Right cardiac atrium (tissue), 5 donors: ENCODE measurements at regions not wholly inside any gene's neighbourhood (a gene's known extent, or its start where the extent isn't known, plus 50 kb on each side); places are given as distances from the start of the nearest gene placed in this dataset.
A peak's percentile ranks its signal among the peaks of the same experiment; 100 is the strongest.

ENCODE experiments used
- ATAC-seq, 2 donors: fragments of 200-7000 bp; cut with Tn5 transposase; one replicate each; pipeline versions ENCODE4 v1.8.0 to v1.9.1; 2020; ENCODE audit warnings: moderate library complexity in 2 of 2, mild to moderate bottlenecking in 1 of 2
- DNase-seq, 3 donors: peaks; one replicate each; pipeline ENCODE4 v3.0.0-alpha.2; 2020
- H3K27ac ChIP-seq: one replicate; pipeline ENCODE4 v1.5.1; 2013; ENCODE audit warnings: mild to moderate bottlenecking, low read length, control low read depth, moderate library complexity
- H3K27me3 ChIP-seq: one replicate; pipeline ENCODE4 v1.6.1; 2013; ENCODE audit not compliant: control insufficient read depth, insufficient read depth
- H3K4me1 ChIP-seq: one replicate; pipeline ENCODE4 v1.6.1; 2013; ENCODE audit warnings: low read length; ENCODE audit not compliant: control insufficient read depth, insufficient read depth
- H3K4me3 ChIP-seq: one replicate; pipeline ENCODE4 v1.5.1; 2013; ENCODE audit warnings: low read length, control low read depth
- H3K9me3 ChIP-seq: one replicate; pipeline ENCODE4 v1.6.1; 2013; ENCODE audit warnings: low read length; ENCODE audit not compliant: control insufficient read depth
- WGBS: extraction: QIAGEN DNeasy Blood & Tissue Kit; methylation state at CpG from one replicate; pipeline ENCODE4 v1.1.7; 2013; 5-methylcytosine and 5-hydroxymethylcytosine counted together
- intact Hi-C, 4 donors: fragments of 100-400 bp; cut with DNase I; formaldehyde crosslinking; loops; one replicate each; pipeline versions ENCODE4 v1.11.0 to v1.14.0; 2022 to 2023
- donor health status: healthy with polysubstance abuse.
- donor health status: DM: no; HTN: yes; CAD: no.
- donor health status: DM: no; HTN: no; CAD: no.
- donor health status: DM: no; HTN: yes; CAD: no; lungs with severe emphysema.
- donor health status: DM: yes; HTN: yes; CAD: no.

- WGBS = 77% methylated on average over 3 of the region's 3 CpGs
- no peaks in the 10 kb centered on the region for H3K27me3 ChIP-seq
- no peak overlapping the region for H3K4me3 ChIP-seq
- no peak for ATAC-seq
- intact Hi-C loops = no loop called here
- no peaks in the 10 kb centered on the region for H3K4me1 ChIP-seq
- H3K27ac ChIP-seq = no peak overlapping the region
- DNase-seq = no peak
- H3K9me3 ChIP-seq = no peaks in the 10 kb centered on the region
These were observed 80.8 kb upstream of the CLNK start for GRCh38 chr4:10765386-10765785.

- DNase-seq = no peak
- Histone ChIP-seq H3K9me3 (no peaks in the 10 kb centered on the region), H3K27me3 (no peaks in the 10 kb centered on the region), H3K4me3 (no peak overlapping the region), H3K4me1 (no peaks in the 10 kb centered on the region), H3K27ac (no peak overlapping the region)
- intact Hi-C loops = no loop called here
- ATAC-seq = no peak
- 58% methylated on average over 4 of the region's 4 CpGs for WGBS
These were observed 78.0 kb upstream of the CLNK start for GRCh38 chr4:10762561-10762960.

DNA sequence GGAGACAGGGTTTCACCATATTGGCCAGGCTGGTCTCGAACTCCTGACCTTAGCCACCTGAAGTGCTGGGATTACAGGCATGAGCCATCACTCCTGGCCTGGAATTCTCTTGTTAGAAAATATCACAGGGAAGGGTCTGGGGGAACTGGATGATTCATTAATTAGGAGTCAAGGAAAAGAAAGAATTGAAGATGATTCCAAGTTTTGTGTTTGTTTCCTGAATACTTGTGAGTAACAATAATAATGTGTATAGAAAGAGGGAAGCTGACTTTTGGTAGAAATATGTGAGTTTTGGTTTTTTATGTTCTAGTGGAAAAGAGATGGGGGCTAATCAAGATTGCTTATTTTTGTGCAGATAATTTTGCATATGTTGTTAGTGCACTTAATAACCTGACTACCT lies 77.3 kb upstream of the CLNK start:
- 83% methylated on average over 1 of the region's 1 CpG for WGBS
- DNase-seq (no peak), ATAC-seq (no peak)
- H3K27ac ChIP-seq = no peak overlapping the region
- H3K4me3 ChIP-seq = no peak overlapping the region
- H3K4me1 ChIP-seq = no peaks in the 10 kb centered on the region
- intact Hi-C loops = no loop called here
- no peaks in the 10 kb centered on the region for H3K27me3 ChIP-seq
- H3K9me3 ChIP-seq = no peaks in the 10 kb centered on the region

GRCh38 chr4:10760086-10760485 lies 75.5 kb upstream of the CLNK start:
- ATAC-seq (no peak), DNase-seq (no peak)
- Histone ChIP-seq H3K27ac (no peak overlapping the region), H3K4me1 (no peaks in the 10 kb centered on the region), H3K4me3 (no peak overlapping the region), H3K27me3 (no peaks in the 10 kb centered on the region), H3K9me3 (no peaks in the 10 kb centered on the region)
- 58% methylated on average over 3 of the region's 3 CpGs for WGBS
- intact Hi-C loops = no loop called here

DNA sequence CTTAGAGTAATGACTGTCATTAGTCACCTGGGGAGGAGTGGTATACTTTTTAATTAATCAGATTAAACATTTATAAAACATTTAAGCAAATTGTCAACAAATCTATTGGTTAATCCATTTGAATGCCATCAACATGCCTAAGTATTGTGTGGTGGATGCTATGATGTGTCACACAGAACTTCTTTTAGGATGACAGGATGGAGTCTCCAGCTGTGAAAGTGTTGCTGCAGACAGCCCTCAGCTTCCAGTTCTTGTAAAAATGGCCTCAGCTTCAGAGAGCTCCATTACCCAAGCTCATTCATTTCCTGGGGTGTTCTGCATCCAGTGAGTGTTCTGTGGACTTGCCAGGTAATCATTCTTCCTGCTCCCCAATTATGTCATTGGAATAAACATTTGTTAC lies 74.3 kb upstream of the CLNK start:
- no peaks in the 10 kb centered on the region for H3K4me1 ChIP-seq
- H3K27me3 ChIP-seq = no peaks in the 10 kb centered on the region
- H3K4me3 ChIP-seq = no peak overlapping the region
- DNase-seq (no peak), ATAC-seq (no peak)
- intact Hi-C loops = no loop called here
- H3K27ac ChIP-seq = no peak overlapping the region
- H3K9me3 ChIP-seq = no peaks in the 10 kb centered on the region

DNA sequence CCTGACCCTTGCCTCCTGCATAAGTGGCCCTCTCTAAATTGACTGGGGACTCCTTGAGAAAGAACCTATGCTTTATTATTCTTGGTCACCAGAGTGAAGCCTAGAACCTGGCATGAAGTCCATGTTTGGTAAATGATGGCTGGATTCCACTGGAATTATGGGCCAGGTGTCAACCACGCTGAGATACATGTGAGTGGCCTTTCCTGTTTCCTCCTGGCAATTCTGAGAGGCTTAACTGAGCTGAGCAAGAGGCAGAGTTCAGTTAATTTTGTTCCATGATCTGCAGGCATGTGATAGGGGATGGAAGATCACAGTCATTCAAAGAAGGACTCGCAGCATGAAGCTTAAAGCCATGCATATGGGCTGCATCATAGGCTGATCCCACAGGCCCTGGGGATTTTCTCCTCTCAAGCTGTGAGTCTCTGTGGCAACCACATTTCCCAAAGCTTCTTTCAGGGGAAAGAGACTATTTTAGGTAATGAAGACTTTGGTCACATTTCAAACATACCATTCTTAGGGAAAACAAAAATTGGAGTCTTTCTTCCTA lies 69.4 kb upstream of the CLNK start:
- H3K27ac ChIP-seq = no peak overlapping the region
- no peak for ATAC-seq
- WGBS = 75% methylated on average over 2 of the region's 2 CpGs

DNA sequence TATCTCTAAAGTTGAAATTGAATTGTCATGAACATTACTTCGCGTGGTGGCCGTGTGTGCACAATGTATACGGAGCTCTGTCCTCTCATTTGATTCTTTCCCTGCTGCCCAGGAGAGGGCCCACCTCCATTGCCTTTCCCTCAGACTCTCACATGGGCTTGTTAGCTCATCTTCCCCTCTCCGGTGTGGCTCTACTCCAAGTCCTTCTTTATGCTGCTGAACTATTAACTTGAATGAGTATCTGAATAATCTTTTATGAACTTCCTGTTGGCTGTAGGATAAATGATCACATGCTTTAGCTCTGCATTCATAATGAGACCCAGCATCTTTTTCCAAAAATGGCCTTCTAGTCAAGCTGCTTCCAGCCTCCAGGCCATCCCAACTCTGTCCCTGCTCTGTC lies 68.8 kb upstream of the CLNK start:
- Histone ChIP-seq H3K4me1 (no peaks in the 10 kb centered on the region), H3K9me3 (no peaks in the 10 kb centered on the region), H3K4me3 (no peak overlapping the region), H3K27ac (no peak overlapping the region), H3K27me3 (no peaks in the 10 kb centered on the region)
- WGBS = 78% methylated on average over 5 of the region's 5 CpGs
- no peak for ATAC-seq
- intact Hi-C loops = no loop called here
- no peak for DNase-seq

More for the DNA sequence above, 69.4 kb upstream of the CLNK start:
- Histone ChIP-seq H3K4me3 (no peak overlapping the region), H3K4me1 (no peaks in the 10 kb centered on the region), H3K9me3 (no peaks in the 10 kb centered on the region), H3K27me3 (no peaks in the 10 kb centered on the region)
- no peak for DNase-seq
- intact Hi-C loops = no loop called here

- DNase-seq (peak in 2 of 3 donors; percentile 21 to 69), ATAC-seq (no peak)
- Histone ChIP-seq H3K4me1 (no peaks in the 10 kb centered on the region), H3K9me3 (no peaks in the 10 kb centered on the region), H3K4me3 (no peak overlapping the region), H3K27me3 (no peaks in the 10 kb centered on the region), H3K27ac (no peak overlapping the region)
- intact Hi-C loops = no loop called here
- 46% methylated on average over 5 of the region's 5 CpGs for WGBS
These were observed 66.1 kb upstream of the CLNK start for GRCh38 chr4:10750714-10751113.

GRCh38 chr4:10747186-10747585 lies 62.6 kb upstream of the CLNK start:
- Histone ChIP-seq H3K9me3 (no peaks in the 10 kb centered on the region), H3K4me1 (no peaks in the 10 kb centered on the region), H3K4me3 (no peak overlapping the region), H3K27me3 (no peaks in the 10 kb centered on the region), H3K27ac (no peak overlapping the region)
- WGBS = 65% methylated on average over 5 of the region's 5 CpGs
- intact Hi-C loops = no loop called here
- DNase-seq (no peak), ATAC-seq (no peak)

- WGBS = 41% methylated on average over 3 of the region's 3 CpGs
- no peak overlapping the region for H3K27ac ChIP-seq
These were observed 62.0 kb upstream of the CLNK start for GRCh38 chr4:10746371-10747171.

DNA sequence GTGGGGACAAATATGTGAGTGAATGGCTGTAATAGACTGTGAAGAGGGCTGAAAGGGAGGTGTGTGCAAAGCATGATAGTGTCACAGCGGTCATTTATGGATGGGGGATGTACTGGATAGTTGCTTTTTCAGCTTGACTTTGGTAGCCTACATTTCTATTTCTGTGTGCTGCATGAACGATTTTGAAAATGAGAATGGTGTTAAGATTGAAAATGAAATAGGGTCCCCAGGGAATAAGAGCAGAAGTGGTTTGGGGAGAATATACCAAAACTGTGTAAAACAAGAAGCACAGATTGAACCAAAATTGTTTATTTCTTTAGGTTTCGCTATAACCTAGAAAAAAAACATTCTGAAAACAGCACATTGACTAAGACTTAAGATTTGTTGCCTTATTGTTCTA lies 58.8 kb upstream of the CLNK start:
- 78% methylated on average over 3 of the region's 3 CpGs for WGBS
- DNase-seq = no peak
- no peak for ATAC-seq
- Histone ChIP-seq H3K27me3 (no peaks in the 10 kb centered on the region), H3K9me3 (no peaks in the 10 kb centered on the region), H3K4me3 (no peak overlapping the region), H3K27ac (no peak overlapping the region), H3K4me1 (no peaks in the 10 kb centered on the region)
- intact Hi-C loops = no loop called here

More at GRCh38 chr4:10746371-10747171, 62.0 kb upstream of the CLNK start:
- no peaks in the 10 kb centered on the region for H3K4me1 ChIP-seq
- no peaks in the 10 kb centered on the region for H3K27me3 ChIP-seq
- H3K9me3 ChIP-seq = no peaks in the 10 kb centered on the region
- intact Hi-C loops = no loop called here
- H3K4me3 ChIP-seq = no peak overlapping the region
- ATAC-seq = peak; percentile 56 to 74
- peak in 2 of 3 donors; percentile 41 to 62 for DNase-seq
